ENCODE measurements at regions not wholly inside any gene's neighbourhood (a gene's known extent, or its start where the extent isn't known, plus 50 kb on each side); places are given as distances from the start of the nearest gene placed in this dataset.

DNA sequence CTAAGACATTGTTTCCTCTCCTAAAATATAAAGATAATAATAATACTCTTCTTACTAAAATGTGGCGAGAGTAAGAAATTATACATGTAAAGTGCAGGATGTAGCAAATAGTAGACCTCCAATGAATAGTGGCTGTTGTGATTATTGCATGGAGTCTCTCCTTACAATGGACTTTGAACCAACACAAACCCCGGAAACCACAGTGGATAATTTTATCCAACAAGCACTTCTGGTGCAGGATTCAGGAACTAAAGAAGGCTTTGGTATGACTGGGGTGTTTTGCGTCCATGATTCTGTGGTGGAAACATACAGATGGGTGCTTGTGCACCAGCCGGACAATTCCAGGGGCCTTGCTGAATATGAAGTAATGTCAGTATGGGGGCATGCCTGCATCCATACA, 146.4 kb upstream of the UBASH3B start:
- ATAC-seq (replicated peaks): no peak
- Mint-ChIP-seq H3K4me1 (no peaks in the 10 kb centered on the region), H3K27me3 (peaks cover 33% of the 10 kb centered on the region), H3K9me3 (no peaks in the 10 kb centered on the region), H3K36me3 (ENCODE audit: low read depth) (no peaks in the 10 kb centered on the region), H3K4me3 (no peak overlapping the region), H3K27ac (no peak overlapping the region)

DNA sequence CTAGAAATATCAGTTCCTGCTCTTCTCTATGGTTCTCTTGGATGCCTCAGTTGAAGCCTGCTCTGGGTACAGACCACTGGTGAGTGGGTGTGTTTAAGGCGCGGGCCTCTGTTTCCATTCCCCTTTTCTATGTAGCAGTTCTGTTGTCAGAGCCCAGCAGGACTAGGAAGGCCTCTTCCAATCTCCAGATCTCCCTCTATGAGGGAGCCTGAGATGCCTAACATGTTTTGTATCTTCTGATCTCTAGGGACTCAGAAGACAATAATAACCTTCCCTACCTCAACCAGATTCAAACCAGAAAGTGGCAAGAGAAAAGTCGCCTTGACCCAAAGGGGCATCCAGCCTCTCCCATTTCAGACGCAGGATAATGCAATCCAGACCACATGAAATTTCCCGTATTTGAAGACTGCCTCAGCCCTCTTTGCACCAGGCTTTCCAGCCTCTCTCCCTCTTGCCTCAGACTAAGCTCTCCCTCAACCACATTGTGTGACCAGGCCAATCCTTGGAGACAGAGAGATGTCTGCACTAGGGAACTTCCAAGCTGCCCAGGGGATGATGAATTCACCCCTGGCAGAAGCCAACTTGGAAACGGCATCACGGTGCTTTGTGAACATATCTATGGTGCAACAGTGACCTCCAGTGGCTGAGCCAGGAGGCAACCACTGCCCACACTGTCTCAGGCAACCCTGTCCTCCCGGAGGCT, 150.1 kb upstream of the UBASH3B start:
- peak; percentile 69 for ATAC-seq (replicated peaks)
- peaks cover 45% of the 10 kb centered on the region for H3K27me3 Mint-ChIP-seq
- H3K4me3 Mint-ChIP-seq: no peak overlapping the region
- H3K9me3 Mint-ChIP-seq: no peaks in the 10 kb centered on the region
- H3K36me3 Mint-ChIP-seq (ENCODE audit: low read depth): no peaks in the 10 kb centered on the region
- no peak overlapping the region for H3K27ac Mint-ChIP-seq
- H3K4me1 Mint-ChIP-seq: no peaks in the 10 kb centered on the region

DNA sequence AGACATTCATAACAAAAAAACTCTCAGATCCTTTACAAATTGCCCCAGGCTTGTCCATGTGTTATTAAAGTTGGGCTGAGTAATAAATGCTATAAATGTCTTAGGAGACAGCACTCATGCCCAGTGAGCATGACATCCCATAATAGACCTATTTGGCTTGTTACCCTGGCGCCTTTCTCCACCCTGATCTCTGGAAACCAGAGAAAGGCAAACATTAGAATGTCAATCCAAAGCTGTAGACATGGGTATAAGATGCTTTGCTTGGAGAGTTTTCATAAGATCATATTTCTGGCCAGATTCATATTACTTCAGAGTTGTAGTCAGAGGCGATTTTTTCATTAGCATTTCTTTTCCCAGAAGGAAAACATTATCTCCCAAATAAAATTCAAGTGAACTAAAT, 161.3 kb upstream of the UBASH3B start:
- Mint-ChIP-seq H3K36me3 (ENCODE audit: low read depth) (no peaks in the 10 kb centered on the region), H3K4me1 (no peaks in the 10 kb centered on the region)
- no peak for ATAC-seq (replicated peaks)

DNA sequence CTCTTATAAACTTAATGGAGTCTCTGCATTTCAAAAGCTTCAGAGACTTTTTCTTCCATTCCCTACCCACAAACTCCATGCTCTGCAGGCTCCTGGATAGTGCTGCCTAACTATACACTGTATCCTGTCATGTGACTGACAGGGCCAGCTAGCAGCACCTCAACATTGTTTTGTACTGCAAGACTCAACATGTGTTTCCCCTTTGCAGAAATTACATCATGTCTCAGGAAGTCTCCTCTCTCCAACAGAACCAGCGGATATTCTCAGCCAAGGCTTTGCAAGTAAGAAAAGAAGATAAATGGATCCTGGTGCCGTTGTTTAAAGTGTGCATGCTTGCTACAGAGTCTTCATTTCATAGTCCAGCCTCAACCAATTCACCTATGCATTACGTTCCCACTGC, 164.0 kb upstream of the UBASH3B start:
- ATAC-seq (replicated peaks): no peak
- no peak overlapping the region for H3K27ac Mint-ChIP-seq
- H3K4me3 Mint-ChIP-seq: no peak overlapping the region
- H3K36me3 Mint-ChIP-seq (ENCODE audit: low read depth): no peaks in the 10 kb centered on the region
- no peaks in the 10 kb centered on the region for H3K9me3 Mint-ChIP-seq
- H3K27me3 Mint-ChIP-seq: peaks cover 15% of the 10 kb centered on the region
- H3K4me1 Mint-ChIP-seq: no peaks in the 10 kb centered on the region

More for the DNA sequence above, 161.3 kb upstream of the UBASH3B start:
- no peak overlapping the region for H3K27ac Mint-ChIP-seq
- no peaks in the 10 kb centered on the region for H3K9me3 Mint-ChIP-seq
- no peak overlapping the region for H3K4me3 Mint-ChIP-seq
- H3K27me3 Mint-ChIP-seq: peaks cover 15% of the 10 kb centered on the region

DNA sequence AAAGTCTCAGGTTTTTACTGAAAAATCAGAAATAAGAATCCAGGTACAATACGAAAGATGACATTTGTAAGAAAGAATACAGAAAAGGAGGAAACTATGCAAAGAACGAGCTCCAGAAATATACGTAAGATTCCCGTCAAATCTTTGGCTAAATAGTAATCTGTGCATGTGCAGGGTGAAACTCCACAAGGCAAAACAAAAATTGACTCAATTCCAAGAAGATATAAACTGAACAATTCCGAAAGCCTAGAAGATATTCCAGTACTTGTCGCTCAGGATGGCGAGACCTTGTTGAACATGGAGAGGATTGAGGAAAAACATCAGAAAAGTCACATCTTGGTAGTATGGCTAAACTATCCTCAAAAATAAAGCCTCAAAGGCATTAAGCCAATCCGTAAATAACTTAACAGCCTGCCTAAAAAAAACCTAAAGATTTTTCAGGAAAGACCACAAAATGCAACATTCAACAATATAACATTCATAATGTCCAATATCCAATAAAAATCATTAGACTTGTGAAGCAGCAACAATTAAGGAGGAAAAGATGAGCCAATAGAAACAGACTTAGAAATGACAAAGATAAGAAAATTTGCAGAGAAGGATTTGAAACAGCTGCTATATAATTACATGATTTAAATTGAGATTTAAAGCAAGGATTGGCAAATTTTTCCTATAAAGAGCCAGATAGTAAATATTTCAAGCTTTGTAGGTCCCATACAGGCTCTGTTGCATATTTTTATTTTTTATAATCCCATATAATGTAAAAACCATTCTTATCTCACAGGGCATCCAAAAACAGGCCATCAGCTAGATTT, 166.4 kb upstream of the UBASH3B start:
- H3K4me1 Mint-ChIP-seq: no peaks in the 10 kb centered on the region
- H3K4me3 Mint-ChIP-seq: no peak overlapping the region
- no peak for ATAC-seq (replicated peaks)
- H3K36me3 Mint-ChIP-seq (ENCODE audit: low read depth): no peaks in the 10 kb centered on the region
- no peaks in the 10 kb centered on the region for H3K9me3 Mint-ChIP-seq
- H3K27me3 Mint-ChIP-seq: peaks cover 14% of the 10 kb centered on the region
- H3K27ac Mint-ChIP-seq: no peak overlapping the region

DNA sequence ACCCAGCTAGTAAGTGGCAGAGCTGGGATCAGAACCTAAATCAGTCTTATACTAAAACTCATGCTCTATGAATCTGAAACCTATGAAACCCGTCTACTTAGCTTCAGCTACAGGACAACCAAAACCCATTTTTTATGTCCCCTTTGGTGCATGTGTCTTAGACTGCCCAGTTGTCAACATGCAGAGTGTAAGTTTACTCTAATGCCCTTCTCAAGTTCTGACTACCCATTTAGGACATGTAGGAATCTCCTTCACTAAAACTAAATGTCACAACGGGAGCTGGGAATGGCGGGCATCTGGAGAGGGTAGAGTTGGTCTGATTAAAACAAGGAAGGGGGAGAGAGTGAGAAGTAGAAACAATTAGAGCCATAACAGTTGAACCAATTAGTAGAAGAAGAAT, 167.9 kb upstream of the UBASH3B start:
- no peaks in the 10 kb centered on the region for H3K4me1 Mint-ChIP-seq
- H3K4me3 Mint-ChIP-seq: no peak overlapping the region
- ATAC-seq (replicated peaks): no peak
- H3K9me3 Mint-ChIP-seq: peaks cover 12% of the 10 kb centered on the region
- peaks cover 9% of the 10 kb centered on the region for H3K27me3 Mint-ChIP-seq
- no peak overlapping the region for H3K27ac Mint-ChIP-seq
- H3K36me3 Mint-ChIP-seq (ENCODE audit: low read depth): no peaks in the 10 kb centered on the region

DNA sequence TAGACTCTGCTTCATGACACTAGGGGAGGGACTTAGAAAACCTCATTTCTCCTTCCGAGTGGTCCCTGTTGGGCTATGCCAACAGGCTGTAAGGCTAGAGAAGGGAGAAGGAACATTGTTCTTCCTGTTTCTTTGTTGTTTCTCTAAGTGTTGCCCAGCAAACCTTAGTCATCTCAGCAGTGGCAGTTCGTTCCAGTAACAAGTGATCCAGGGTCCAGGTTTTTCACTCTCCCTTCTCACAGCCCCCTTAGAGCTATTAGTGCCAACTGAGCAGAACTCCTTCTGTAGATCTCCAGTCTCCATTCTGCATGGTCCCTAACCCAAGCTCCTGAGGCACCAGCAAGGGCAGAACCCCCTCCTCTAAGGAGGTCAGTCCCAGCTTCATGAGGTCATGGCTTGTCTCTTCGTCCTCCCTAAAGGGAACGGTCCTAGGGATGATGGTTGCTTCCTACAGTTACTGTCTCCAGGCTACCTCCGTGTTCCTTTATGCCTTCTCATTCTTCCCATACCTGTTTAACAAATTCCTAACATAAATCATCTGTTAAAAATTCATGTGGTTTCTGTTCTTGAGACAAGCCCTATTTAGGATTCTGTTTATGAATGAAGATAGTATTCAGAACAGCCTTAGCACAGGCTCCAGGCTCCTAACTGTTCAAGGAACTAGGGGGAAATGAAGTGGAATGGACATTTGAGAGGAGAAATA, 168.6 kb upstream of the UBASH3B start:
- Mint-ChIP-seq H3K9me3 (peaks cover 15% of the 10 kb centered on the region), H3K4me3 (no peak overlapping the region), H3K4me1 (no peaks in the 10 kb centered on the region), H3K36me3 (ENCODE audit: low read depth) (no peaks in the 10 kb centered on the region), H3K27me3 (peaks cover 8% of the 10 kb centered on the region), H3K27ac (no peak overlapping the region)
- ATAC-seq (replicated peaks): no peak

DNA sequence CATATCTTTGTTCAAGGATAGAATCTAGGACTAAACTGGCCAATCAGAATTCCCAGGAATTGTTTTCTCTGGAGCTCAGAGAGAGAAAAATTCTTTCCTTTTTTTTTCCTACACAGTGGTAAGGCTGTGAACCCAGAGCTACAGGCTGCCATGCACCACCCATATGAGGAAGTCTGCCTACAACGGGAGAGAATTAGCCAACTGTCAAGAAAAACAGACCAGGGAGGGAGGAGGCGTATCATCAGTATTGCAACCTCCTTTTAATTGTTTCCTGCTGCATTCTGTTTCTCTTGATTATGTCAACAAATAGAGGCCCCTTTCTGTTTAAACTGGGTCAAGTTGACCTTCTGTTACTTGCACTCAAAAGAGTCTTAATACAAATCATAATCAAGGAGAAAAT, 176.5 kb upstream of the UBASH3B start:
- no peaks in the 10 kb centered on the region for H3K36me3 Mint-ChIP-seq (ENCODE audit: low read depth)
- ATAC-seq (replicated peaks): no peak
- H3K27ac Mint-ChIP-seq: no peak overlapping the region
- no peaks in the 10 kb centered on the region for H3K4me1 Mint-ChIP-seq
- peaks cover 28% of the 10 kb centered on the region for H3K27me3 Mint-ChIP-seq
- H3K9me3 Mint-ChIP-seq: peaks cover 22% of the 10 kb centered on the region
- no peak overlapping the region for H3K4me3 Mint-ChIP-seq

DNA sequence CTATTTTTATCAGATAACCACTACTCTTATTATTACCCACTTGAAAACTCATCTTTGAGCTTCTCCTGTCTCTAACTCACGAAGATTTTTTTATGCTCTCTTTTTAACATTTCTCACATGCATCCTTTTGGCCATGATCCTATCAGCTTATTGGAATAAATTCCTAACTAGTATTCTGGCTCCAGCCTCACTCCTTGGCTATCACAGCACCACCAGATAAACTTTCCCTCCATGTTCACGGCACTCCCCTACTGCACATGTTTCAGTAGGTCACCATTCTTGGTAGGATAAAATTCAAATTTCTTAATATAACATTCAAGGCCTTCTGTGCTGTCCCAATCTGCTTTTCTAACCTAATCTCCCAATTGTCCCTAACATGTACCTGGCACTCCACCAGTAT, 186.6 kb upstream of the UBASH3B start:
- Mint-ChIP-seq H3K4me3 (no peak overlapping the region), H3K27ac (no peak overlapping the region), H3K36me3 (ENCODE audit: low read depth) (no peaks in the 10 kb centered on the region), H3K4me1 (no peaks in the 10 kb centered on the region), H3K9me3 (no peaks in the 10 kb centered on the region), H3K27me3 (peaks cover 5% of the 10 kb centered on the region)
- ATAC-seq (replicated peaks): no peak

DNA sequence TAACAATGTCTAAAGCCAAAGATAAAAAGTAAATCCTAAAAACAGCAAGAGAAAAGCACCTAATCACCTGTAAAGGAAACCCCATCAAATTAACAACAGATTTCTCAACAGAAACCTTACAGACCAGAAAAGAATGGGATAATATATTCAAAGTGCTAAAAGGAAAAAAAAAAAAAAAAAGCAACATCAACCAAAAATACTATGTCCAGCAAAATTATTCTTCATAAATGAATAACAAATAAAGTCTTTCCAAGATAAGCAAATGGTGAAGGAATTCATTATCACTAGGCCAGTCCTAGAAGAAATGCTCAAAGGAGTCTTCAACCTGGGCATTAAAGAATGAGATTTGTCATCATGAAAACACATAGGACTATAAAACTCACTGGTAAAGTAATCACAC, 192.0 kb upstream of the UBASH3B start:
- no peak overlapping the region for H3K4me3 Mint-ChIP-seq
- H3K9me3 Mint-ChIP-seq: no peaks in the 10 kb centered on the region
- no peak overlapping the region for H3K27ac Mint-ChIP-seq
- ATAC-seq (replicated peaks): no peak
- peaks cover 4% of the 10 kb centered on the region for H3K27me3 Mint-ChIP-seq
- no peaks in the 10 kb centered on the region for H3K36me3 Mint-ChIP-seq (ENCODE audit: low read depth)
- H3K4me1 Mint-ChIP-seq: no peaks in the 10 kb centered on the region

DNA sequence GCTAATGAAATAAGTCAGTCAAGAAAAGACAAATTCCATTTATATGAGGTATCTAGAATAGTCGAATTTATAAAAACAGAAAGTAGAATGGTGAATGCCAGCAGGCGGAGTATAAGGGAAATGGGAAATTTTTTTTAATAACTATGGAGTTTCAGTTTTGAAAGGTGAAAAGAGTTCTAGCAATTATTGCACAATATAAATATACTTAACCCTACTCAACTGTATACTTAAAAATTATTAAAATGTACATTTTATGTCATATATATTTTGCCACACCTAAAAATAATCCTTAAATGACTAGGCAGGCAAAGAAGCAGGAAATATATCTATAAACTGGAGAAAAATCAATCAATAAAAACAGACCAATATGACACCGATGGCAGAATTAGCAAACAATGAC, 196.5 kb upstream of the UBASH3B start:
- H3K4me1 Mint-ChIP-seq: no peaks in the 10 kb centered on the region
- peaks cover 3% of the 10 kb centered on the region for H3K27me3 Mint-ChIP-seq
- H3K9me3 Mint-ChIP-seq: peaks cover 5% of the 10 kb centered on the region
- H3K36me3 Mint-ChIP-seq (ENCODE audit: low read depth): no peaks in the 10 kb centered on the region
- H3K4me3 Mint-ChIP-seq: no peak overlapping the region
- no peak overlapping the region for H3K27ac Mint-ChIP-seq
- no peak for ATAC-seq (replicated peaks)

DNA sequence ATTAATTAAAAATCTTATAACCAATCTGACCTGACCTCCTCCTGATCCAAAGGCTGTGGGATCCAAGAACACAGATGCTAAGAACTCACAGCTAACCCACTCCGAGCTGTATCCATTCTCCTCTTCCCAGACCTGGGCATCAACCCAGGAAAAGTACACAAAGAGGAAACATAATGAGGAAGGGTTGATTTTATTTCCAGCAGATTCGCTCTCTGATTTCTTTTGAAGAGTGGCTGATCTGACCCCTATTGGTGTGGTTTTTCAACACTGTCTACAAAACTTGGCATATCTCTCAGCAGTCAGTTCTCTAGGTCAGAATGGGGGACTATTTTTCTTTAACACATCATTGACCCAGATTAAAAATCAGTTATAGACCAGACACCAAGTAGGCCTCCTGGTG, 201.9 kb upstream of the UBASH3B start:
- ATAC-seq (replicated peaks): no peak
- Mint-ChIP-seq H3K4me1 (no peaks in the 10 kb centered on the region), H3K4me3 (no peak overlapping the region), H3K27me3 (peaks cover 6% of the 10 kb centered on the region), H3K27ac (no peak overlapping the region), H3K36me3 (ENCODE audit: low read depth) (no peaks in the 10 kb centered on the region), H3K9me3 (peaks cover 5% of the 10 kb centered on the region)

DNA sequence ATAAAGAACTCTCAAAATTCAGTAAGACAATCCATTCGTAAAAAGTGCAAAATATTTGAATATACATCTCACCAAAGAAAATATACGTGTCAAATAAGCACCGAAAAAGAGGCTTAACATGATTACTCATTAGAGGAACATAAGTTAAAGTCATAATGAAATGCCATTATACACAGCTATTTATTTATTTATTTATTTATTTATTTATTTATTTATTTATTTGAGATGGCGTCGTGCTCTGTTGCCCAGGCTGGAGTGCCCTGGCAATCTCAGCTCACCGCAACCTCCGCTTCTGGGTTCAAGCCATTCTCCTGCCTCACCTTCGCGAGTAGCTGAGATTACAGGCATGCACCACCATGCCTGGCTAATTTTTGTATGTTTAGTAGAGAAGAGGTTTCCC, 203.6 kb upstream of the UBASH3B start:
- Mint-ChIP-seq H3K36me3 (ENCODE audit: low read depth) (no peaks in the 10 kb centered on the region), H3K27ac (no peak overlapping the region), H3K9me3 (no peaks in the 10 kb centered on the region), H3K27me3 (peaks cover 13% of the 10 kb centered on the region), H3K4me1 (no peaks in the 10 kb centered on the region), H3K4me3 (no peak overlapping the region)
- no peak for ATAC-seq (replicated peaks)

DNA sequence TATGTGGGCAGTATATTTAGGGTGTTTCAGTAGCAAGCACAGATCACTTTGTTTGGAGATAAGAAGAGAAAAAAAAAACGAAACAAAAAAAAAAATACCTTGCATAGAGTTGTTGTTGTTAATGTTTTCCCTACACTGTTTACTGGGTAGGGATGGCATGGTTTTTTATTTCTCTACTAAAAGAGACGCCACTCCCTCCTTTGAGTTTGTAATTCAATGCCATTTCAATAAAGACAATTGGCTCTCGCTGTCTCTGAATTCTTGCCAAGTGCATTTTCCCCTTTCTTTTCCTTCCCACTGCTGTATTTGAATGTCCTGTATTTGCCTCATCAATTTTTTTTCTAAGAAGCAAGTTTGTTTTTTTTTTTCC, 213.9 kb upstream of the UBASH3B start:
- H3K9me3 Mint-ChIP-seq: no peaks in the 10 kb centered on the region
- H3K4me1 Mint-ChIP-seq: no peaks in the 10 kb centered on the region
- no peak overlapping the region for H3K27ac Mint-ChIP-seq
- peaks cover 18% of the 10 kb centered on the region for H3K27me3 Mint-ChIP-seq
- no peaks in the 10 kb centered on the region for H3K36me3 Mint-ChIP-seq (ENCODE audit: low read depth)
- no peak for ATAC-seq (replicated peaks)
- no peak overlapping the region for H3K4me3 Mint-ChIP-seq

Data from activated T-helper 17 cell treated with anti-CD3 and anti-CD28 coated beads, Interleukin-2, amount 50 U/mL, for 72 hours (primary cell).